Femur (tissue), 1 donor: ENCODE measurements at regions not wholly inside any gene's neighbourhood (a gene's known extent, or its start where the extent isn't known, plus 50 kb on each side); places are given as distances from the start of the nearest gene placed in this dataset.
"Not testable (repeated sequence)": the region's sequence is repeated elsewhere in the genome, so short reads cannot be mapped to it uniquely, and the experiment has no call there.

Experiments used
- DNase-seq: peaks from one replicate; pipeline ENCODE4 v3.0.0-alpha.2; 2017

GRCh38 chr9:38253200-38253599, 139.3 kb upstream of the ALDH1B1 start:
- no peak for DNase-seq

GRCh38 chr9:38251036-38251860, 141.3 kb upstream of the ALDH1B1 start:
- no peak for DNase-seq

GRCh38 chr9:38250279-38251035, 142.0 kb upstream of the ALDH1B1 start:
- DNase-seq = no peak

GRCh38 chr9:38249587-38250210, 142.8 kb upstream of the ALDH1B1 start:
- no peak for DNase-seq

GRCh38 chr9:38249049-38249448, 143.5 kb upstream of the ALDH1B1 start:
- no peak for DNase-seq

GRCh38 chr9:38246833-38247232, 145.7 kb upstream of the ALDH1B1 start:
- no peak for DNase-seq

GRCh38 chr9:38244971-38245370, 147.5 kb upstream of the ALDH1B1 start:
- no peak for DNase-seq

- no peak for DNase-seq
Observed at GRCh38 chr9:38243993-38244392, 148.5 kb upstream of the ALDH1B1 start.

- DNase-seq = not testable (repeated sequence)
Observed at GRCh38 chr9:38242151-38242550, 150.4 kb upstream of the ALDH1B1 start.

GRCh38 chr9:38240051-38240450, 152.5 kb upstream of the ALDH1B1 start:
- DNase-seq = no peak

GRCh38 chr9:38235244-38235643, 157.3 kb upstream of the ALDH1B1 start:
- no peak for DNase-seq

- DNase-seq = no peak
Observed at GRCh38 chr9:38234479-38235170, 157.9 kb upstream of the ALDH1B1 start.

GRCh38 chr9:38233796-38234355, 158.6 kb upstream of the ALDH1B1 start:
- no peak for DNase-seq

- DNase-seq = no peak
Observed at GRCh38 chr9:38233343-38233742, 159.2 kb upstream of the ALDH1B1 start.

GRCh38 chr9:38232895-38233294, 159.6 kb upstream of the ALDH1B1 start:
- DNase-seq = no peak

- DNase-seq = no peak
Observed at GRCh38 chr9:38229504-38230155, 160.6 kb upstream of the SHB start.

GRCh38 chr9:38229104-38229500, 160.1 kb upstream of the SHB start:
- no peak for DNase-seq

GRCh38 chr9:38228331-38229103, 159.5 kb upstream of the SHB start:
- no peak for DNase-seq

GRCh38 chr9:38227656-38228055, 158.6 kb upstream of the SHB start:
- no peak for DNase-seq

GRCh38 chr9:38227061-38227540, 158.1 kb upstream of the SHB start:
- peak; percentile 78 for DNase-seq

- DNase-seq = no peak
Observed at GRCh38 chr9:38226491-38226951, 157.5 kb upstream of the SHB start.
